Daoy (cell line): ENCODE measurements at regions not wholly inside any gene's neighbourhood (a gene's known extent, or its start where the extent isn't known, plus 50 kb on each side); places are given as distances from the start of the nearest gene placed in this dataset.
A peak's percentile ranks its signal among the peaks of the same experiment; 100 is the strongest.

Experiments
- DNase-seq: peaks from one replicate; pipeline ENCODE4 v3.0.0-alpha.2; 2015; ENCODE audit warnings: low read depth

- DNase-seq: no peak
Measured at GRCh38 chr14:26855077-26855753, 257.4 kb upstream of the NOVA1 start.

GRCh38 chr14:26856876-26857518 lies 259.2 kb upstream of the NOVA1 start:
- DNase-seq: no peak

- no peak for DNase-seq
Measured at GRCh38 chr14:26859483-26859882, 261.6 kb upstream of the NOVA1 start.

- no peak for DNase-seq
Measured at GRCh38 chr14:26860111-26860510, 262.3 kb upstream of the NOVA1 start.

GRCh38 chr14:26863736-26864135 lies 265.9 kb upstream of the NOVA1 start:
- DNase-seq: peak; percentile 69

- no peak for DNase-seq
Measured at GRCh38 chr14:26866721-26867120, 268.9 kb upstream of the NOVA1 start.

- peak; percentile 64 for DNase-seq
Measured at GRCh38 chr14:26867171-26867757, 269.4 kb upstream of the NOVA1 start.

GRCh38 chr14:26870096-26870495 lies 272.3 kb upstream of the NOVA1 start:
- no peak for DNase-seq

- no peak for DNase-seq
Measured at GRCh38 chr14:26870722-26871617, 273.1 kb upstream of the NOVA1 start.

- DNase-seq: no peak
Measured at GRCh38 chr14:26872515-26873361, 274.9 kb upstream of the NOVA1 start.

- DNase-seq: no peak
Measured at GRCh38 chr14:26873362-26873960, 275.6 kb upstream of the NOVA1 start.

- no peak for DNase-seq
Measured at GRCh38 chr14:26887847-26888246, 290.0 kb upstream of the NOVA1 start.

GRCh38 chr14:26888592-26888991 lies 290.8 kb upstream of the NOVA1 start:
- no peak for DNase-seq

- DNase-seq: peak; percentile 18
Measured at GRCh38 chr14:26896447-26896846, 298.6 kb upstream of the NOVA1 start.

GRCh38 chr14:26897196-26897595 lies 299.4 kb upstream of the NOVA1 start:
- no peak for DNase-seq

- no peak for DNase-seq
Measured at GRCh38 chr14:26905229-26905628, 307.4 kb upstream of the NOVA1 start.

- no peak for DNase-seq
Measured at GRCh38 chr14:26913786-26914185, 316.0 kb upstream of the NOVA1 start.

GRCh38 chr14:26917086-26917485 lies 319.3 kb upstream of the NOVA1 start:
- DNase-seq: peak; percentile 12

- no peak for DNase-seq
Measured at GRCh38 chr14:26925876-26926584, 328.2 kb upstream of the NOVA1 start.

GRCh38 chr14:26926585-26926984 lies 328.8 kb upstream of the NOVA1 start:
- no peak for DNase-seq
